ENCODE measurements at regions not wholly inside any gene's neighbourhood (a gene's known extent, or its start where the extent isn't known, plus 50 kb on each side); places are given as distances from the start of the nearest gene placed in this dataset.

DNA sequence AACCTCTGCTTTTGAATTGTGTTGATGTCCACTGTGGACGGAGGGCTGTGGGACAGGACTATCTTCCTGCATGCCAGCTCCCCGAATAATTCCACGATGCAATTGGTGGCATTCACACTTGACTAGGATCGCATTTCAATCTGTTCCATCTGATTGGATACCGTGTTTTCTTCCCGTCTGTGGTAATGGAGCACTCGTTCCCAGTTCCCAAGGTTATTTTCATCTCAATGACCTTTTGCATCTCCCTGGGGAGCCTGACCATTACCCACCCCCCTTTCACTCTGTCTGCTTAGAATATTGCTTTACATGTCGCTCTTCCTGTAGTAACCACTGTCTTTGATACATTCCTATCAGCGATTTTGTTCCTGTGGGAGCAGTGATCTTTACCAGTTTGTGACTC lies 402.2 kb upstream of the WWC1 start:
- Histone ChIP-seq H3K9ac (ENCODE audit: low read length) (no peak overlapping the region), H4K20me1 (ENCODE audit: insufficient read depth) (no peaks in the 10 kb centered on the region), H3K9me2 (ENCODE audit: insufficient read depth, low read length) (no peaks in the 10 kb centered on the region), H3K79me2 (replicated peaks; ENCODE audit: insufficient read depth, low read length) (no peaks in the 10 kb centered on the region), H3K27me3 (ENCODE audit: insufficient read depth, low read depth, low read length) (no peaks in the 10 kb centered on the region), H3K9me3 (ENCODE audit: low read length) (no peaks in the 10 kb centered on the region), H3K27ac (ENCODE audit: low read length) (no peak overlapping the region), H3K36me3 (ENCODE audit: insufficient read depth, low read length) (no peaks in the 10 kb centered on the region), H3K4me2 (ENCODE audit: low read length) (no peak overlapping the region), H2AFZ (ENCODE audit: low read depth, low read length) (no peak overlapping the region), H3K4me3 (ENCODE audit: low read length) (no peak overlapping the region), H3F3A (ENCODE audit: insufficient read depth, low read length, poor library complexity, severe bottlenecking) (no peaks in the 10 kb centered on the region)
- TF ChIP-seq EP300 (conservative IDR thresholded peaks at IDR 0.05; ENCODE audit: poor library complexity, severe bottlenecking) (no peak), EZH2 (IDR thresholded peaks at IDR 0.05; ENCODE audit: borderline replicate concordance, insufficient read depth, low read length, poor library complexity, severe bottlenecking) (no peak), MXI1 (conservative IDR thresholded peaks at IDR 0.05; ENCODE audit: poor library complexity, severe bottlenecking) (no peak), RAD21 (conservative IDR thresholded peaks at IDR 0.05) (no peak), SMC3 (conservative IDR thresholded peaks at IDR 0.05; ENCODE audit: poor library complexity) (no peak), POLR2AphosphoS5 (IDR thresholded peaks at IDR 0.05) (no peak)
- TF ChIP-seq, protein P1, sequence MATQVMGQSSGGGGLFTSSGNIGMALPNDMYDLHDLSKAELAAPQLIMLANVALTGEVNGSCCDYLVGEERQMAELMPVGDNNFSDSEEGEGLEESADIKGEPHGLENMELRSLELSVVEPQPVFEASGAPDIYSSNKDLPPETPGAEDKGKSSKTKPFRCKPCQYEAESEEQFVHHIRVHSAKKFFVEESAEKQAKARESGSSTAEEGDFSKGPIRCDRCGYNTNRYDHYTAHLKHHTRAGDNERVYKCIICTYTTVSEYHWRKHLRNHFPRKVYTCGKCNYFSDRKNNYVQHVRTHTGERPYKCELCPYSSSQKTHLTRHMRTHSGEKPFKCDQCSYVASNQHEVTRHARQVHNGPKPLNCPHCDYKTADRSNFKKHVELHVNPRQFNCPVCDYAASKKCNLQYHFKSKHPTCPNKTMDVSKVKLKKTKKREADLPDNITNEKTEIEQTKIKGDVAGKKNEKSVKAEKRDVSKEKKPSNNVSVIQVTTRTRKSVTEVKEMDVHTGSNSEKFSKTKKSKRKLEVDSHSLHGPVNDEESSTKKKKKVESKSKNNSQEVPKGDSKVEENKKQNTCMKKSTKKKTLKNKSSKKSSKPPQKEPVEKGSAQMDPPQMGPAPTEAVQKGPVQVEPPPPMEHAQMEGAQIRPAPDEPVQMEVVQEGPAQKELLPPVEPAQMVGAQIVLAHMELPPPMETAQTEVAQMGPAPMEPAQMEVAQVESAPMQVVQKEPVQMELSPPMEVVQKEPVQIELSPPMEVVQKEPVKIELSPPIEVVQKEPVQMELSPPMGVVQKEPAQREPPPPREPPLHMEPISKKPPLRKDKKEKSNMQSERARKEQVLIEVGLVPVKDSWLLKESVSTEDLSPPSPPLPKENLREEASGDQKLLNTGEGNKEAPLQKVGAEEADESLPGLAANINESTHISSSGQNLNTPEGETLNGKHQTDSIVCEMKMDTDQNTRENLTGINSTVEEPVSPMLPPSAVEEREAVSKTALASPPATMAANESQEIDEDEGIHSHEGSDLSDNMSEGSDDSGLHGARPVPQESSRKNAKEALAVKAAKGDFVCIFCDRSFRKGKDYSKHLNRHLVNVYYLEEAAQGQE (IDR thresholded peaks at IDR 0.05; ENCODE audit: borderline replicate concordance) = no peak
- TF ChIP-seq, protein P2, sequence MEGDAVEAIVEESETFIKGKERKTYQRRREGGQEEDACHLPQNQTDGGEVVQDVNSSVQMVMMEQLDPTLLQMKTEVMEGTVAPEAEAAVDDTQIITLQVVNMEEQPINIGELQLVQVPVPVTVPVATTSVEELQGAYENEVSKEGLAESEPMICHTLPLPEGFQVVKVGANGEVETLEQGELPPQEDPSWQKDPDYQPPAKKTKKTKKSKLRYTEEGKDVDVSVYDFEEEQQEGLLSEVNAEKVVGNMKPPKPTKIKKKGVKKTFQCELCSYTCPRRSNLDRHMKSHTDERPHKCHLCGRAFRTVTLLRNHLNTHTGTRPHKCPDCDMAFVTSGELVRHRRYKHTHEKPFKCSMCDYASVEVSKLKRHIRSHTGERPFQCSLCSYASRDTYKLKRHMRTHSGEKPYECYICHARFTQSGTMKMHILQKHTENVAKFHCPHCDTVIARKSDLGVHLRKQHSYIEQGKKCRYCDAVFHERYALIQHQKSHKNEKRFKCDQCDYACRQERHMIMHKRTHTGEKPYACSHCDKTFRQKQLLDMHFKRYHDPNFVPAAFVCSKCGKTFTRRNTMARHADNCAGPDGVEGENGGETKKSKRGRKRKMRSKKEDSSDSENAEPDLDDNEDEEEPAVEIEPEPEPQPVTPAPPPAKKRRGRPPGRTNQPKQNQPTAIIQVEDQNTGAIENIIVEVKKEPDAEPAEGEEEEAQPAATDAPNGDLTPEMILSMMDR (IDR thresholded peaks at IDR 0.05; ENCODE audit: poor library complexity, severe bottlenecking) = no peak

DNA sequence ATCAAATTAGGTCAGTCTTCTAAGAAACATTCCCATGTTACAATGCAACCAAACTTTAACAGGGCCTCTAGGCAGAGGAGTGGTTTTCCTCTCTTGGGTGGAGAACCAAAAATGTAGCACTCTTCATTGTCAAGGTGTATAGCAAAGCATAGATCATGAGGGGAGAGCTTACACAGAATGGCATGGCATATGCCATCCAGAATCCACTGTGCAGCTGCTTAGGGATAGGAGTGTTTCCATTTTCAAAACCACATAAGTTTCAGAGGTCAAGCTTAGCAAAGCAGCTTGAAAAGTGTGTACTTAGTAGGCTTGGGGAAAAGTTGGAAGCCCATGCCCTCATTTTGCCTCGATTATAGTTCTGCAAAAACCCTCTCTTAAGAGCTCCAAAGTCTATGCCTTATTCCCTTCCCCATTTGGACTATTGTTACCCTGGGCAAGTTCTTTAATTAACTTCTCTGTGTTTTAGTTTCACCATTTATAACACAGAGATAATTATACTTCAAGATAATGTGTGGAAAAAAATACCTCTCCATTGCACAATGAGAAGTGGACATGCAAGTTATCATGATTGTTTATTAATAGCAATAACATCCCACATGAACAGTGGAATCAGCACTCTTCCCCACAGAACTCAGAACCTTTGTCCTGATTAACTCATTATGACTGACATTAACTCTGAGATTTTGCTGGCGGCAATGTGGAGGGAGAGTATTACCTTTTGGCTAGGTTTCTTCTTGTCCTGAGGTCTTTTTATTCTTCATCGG lies 398.9 kb upstream of the WWC1 start:
- no peak overlapping the region for H3K4me2 ChIP-seq (ENCODE audit: low read length)
- H2AFZ ChIP-seq (ENCODE audit: low read depth, low read length) = no peak overlapping the region
- H3K79me2 ChIP-seq (replicated peaks; ENCODE audit: insufficient read depth, low read length) = no peaks in the 10 kb centered on the region
- no peak overlapping the region for H3K4me3 ChIP-seq (ENCODE audit: low read length)
- no peaks in the 10 kb centered on the region for H3K36me3 ChIP-seq (ENCODE audit: insufficient read depth, low read length)
- H4K20me1 ChIP-seq (ENCODE audit: insufficient read depth) = no peaks in the 10 kb centered on the region
- H3K9me3 ChIP-seq (ENCODE audit: low read length) = no peaks in the 10 kb centered on the region
- no peaks in the 10 kb centered on the region for H3K27me3 ChIP-seq (ENCODE audit: insufficient read depth, low read depth, low read length)
- no peaks in the 10 kb centered on the region for H3K9me2 ChIP-seq (ENCODE audit: insufficient read depth, low read length)
- no peak overlapping the region for H3K9ac ChIP-seq (ENCODE audit: low read length)
- no peak overlapping the region for H3K27ac ChIP-seq (ENCODE audit: low read length)
- no peak for TF ChIP-seq RAD21 (conservative IDR thresholded peaks at IDR 0.05)
- H3F3A ChIP-seq (ENCODE audit: insufficient read depth, low read length, poor library complexity, severe bottlenecking) = no peaks in the 10 kb centered on the region
